Stimulated activated naive CD8-positive, alpha-beta T cell treated with anti-CD3 and anti-CD28 coated beads, Interleukin-15, Interleukin-2, amounts not matched to agents 100 U/mL and 50 U/mL, for 24 hours (primary cell): ENCODE measurements at regions not wholly inside any gene's neighbourhood (a gene's known extent, or its start where the extent isn't known, plus 50 kb on each side); places are given as distances from the start of the nearest gene placed in this dataset.

Experiments
- ATAC-seq: fragments of 150-1000 bp; cut with Tn5 transposase; one replicate; pipeline ENCODE4 v1.10.0; 2021
- DNase-seq: peaks from one replicate; pipeline ENCODE4 v3.0.0; 2021

DNA sequence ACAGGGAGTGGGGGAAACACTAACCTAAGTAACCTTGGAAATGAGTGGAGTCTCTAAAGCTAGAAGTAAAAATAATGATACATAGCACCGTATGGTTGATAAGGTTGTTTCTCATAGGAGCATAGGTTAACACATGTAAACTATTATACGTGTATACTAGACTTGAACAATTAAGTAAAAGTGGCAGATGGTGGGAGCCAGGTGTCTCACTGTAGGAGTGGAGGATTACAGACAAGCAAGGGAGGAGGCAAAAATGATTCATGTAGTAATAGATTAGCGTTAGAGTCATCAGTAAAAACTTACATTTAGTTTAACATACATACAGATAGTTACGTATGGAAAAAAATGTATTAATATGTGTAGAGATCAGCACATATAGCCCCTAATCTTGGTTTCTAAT is 138.4 kb upstream of the DSCAM start:
- no peak for ATAC-seq

DNA sequence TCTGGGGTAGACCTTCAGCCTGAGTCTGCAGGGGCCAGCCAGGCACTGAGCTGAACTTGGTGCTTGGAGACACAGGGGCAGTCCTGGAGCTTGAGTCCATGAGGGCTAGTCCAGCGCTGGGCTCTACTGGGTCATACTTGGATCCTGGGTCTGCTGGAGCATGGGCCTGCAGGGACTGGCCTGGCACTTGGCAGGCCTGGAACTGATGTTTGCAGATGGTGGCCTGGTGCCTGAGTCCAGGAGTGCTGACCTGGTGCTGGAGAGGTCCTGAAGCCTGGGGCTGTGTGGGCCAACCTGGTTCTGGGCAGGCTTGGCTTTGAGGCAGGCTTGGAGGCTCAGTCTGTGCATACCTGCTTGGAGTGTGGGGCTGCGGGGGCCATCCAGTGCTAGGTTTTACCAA is 143.4 kb upstream of the DSCAM start:
- ATAC-seq (peak; percentile 40), DNase-seq (no peak)

More for the DNA sequence above, 138.4 kb upstream of the DSCAM start:
- no peak for DNase-seq

DNA sequence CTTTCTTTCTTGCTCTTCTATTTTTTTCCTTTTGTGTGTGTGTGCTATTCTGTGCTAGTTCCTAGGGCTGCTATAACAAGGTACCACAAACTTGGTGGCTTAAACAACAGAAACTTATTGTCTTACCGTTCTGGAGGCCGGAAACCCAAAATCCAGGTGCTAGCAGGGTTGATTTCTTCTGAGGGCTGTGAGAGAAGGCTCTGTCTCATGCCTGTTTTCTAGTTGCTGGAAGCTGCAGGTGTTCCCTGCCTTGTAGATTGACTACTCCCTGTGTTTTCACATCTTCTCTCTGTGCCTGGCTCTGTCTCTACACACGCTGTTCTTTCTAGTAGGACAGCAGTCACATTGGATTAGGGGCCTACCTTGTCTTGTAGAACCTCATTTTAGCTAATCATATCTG is 150.9 kb upstream of the DSCAM start:
- ATAC-seq (no peak), DNase-seq (no peak)

DNA sequence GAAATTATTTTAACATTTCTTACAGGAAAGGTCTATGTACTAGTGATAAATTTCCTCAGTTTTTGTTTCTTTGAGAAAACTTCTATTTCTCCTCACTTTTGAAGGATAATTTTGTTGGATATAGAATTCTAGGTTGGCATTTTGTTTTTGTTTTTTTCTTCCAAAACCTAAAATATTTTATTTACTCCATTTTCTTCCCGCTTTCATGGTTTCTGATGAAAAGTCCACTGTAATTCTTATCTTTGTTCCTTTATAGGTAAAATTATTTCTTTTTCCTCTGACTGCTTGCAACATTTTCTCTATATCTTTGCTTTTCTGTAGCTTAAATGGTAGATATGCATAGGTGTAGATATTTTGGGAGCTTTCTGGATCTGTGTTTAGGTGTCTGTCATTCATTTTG is 153.9 kb upstream of the DSCAM start:
- ATAC-seq (no peak), DNase-seq (no peak)

DNA sequence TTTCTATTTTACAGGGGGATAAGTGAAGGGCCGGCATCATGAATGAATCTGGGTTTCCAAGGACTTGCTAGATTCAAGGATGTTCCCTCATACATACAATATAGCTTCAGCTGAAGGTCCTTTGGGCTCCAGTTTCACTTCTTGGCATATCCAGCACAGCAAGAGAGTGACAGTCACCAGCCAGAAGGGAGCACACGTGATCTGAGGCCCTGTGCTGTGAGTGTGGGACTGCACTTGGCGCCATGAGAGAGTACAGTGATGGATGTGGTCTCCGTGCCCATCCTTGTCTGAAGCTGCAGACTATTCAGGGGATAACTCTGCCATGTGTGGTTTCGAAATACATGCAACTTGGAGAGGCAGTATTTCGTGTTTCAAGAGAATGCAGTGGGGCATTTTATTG is 159.7 kb upstream of the DSCAM start:
- ATAC-seq (no peak), DNase-seq (no peak)

DNA sequence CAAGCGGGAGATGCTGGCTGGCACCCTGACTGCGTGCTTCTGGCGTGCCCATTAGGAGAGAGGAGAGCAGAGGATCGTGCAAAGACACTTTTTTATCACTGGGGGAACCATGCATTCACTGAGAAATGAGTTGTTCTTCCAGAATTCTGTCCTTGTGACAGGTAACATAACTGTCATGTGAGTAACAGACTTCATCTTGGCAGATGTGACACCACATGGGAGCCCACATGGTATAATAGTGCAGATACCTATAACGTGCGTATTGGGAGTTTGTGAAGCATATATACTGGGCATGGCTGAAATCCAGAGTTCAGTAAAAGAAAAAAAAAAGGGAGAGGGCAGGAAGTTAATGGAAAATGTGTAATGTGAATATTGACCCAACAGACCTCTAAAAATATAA is 159.6 kb upstream of the BACE2 start:
- ATAC-seq: no peak
- DNase-seq: no peak

DNA sequence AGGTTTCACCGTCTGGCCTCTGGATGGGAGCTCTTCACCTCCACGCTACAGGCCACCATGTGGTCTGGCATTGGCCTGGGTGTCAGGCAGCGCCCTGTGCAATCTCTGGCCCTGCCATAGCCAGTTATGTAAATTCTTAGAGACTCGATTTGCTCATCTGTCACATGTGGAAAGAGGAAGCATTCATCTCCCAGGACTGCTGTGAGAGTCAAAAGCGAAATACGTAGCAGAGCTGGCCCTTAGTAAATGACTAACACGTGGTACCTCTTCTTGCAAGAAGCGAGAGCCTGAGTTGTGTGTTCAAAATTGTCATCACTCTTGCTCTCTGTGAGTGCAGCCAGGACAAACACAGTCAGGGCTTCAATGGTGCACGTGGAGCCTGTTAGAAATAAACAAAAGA is 159.0 kb upstream of the BACE2 start:
- no peak for DNase-seq
- ATAC-seq: no peak

DNA sequence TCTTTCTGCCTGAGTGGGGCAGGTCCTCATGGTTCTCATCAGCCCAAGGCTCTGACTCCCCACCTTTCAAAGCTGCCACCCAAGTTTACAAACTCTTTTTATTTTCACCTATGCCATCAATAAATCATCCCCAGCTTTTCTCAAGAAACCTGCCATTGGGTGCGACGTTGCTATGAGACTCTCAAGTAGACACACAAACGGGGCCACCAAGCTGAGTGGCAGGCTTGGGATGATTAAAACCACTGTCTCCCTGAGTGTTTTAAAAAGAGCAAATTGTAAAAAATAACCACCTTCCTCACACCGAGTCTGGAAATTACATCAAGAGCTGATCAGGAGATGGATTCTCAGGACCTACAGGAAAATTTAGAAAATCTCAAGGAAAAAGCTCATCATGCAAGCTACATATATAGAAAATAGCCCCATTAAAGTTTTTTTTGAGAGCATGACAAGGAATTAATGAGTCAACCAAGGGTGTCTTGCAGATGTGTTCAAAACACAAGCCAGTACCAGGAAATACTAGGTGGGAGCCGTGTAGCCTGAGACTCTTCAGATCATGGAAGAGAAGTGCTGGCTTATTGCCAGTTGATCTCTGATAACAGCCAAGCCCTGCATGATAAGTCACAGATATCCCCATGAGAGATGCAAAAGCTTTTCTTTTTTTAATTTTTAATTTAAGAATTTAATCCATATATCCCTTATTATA is 158.4 kb upstream of the BACE2 start:
- ATAC-seq: no peak
- DNase-seq: no peak

DNA sequence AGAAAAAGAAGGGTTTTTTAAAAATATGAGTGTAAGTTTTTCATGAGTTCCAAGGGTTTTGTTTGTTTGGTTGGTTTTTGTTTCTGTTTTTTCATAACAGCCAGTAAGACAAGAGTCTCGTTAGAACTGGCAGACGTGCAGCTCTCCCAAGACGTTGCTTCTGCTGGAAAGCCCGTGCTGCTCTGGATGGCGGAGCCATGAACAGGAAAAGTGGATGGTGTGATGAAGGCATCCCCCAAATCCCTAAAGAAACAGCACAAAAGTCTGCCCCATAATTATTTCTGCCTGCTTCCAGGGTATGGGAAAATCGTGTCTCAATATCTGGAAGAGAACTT is 157.9 kb upstream of the BACE2 start:
- DNase-seq (no peak), ATAC-seq (no peak)

DNA sequence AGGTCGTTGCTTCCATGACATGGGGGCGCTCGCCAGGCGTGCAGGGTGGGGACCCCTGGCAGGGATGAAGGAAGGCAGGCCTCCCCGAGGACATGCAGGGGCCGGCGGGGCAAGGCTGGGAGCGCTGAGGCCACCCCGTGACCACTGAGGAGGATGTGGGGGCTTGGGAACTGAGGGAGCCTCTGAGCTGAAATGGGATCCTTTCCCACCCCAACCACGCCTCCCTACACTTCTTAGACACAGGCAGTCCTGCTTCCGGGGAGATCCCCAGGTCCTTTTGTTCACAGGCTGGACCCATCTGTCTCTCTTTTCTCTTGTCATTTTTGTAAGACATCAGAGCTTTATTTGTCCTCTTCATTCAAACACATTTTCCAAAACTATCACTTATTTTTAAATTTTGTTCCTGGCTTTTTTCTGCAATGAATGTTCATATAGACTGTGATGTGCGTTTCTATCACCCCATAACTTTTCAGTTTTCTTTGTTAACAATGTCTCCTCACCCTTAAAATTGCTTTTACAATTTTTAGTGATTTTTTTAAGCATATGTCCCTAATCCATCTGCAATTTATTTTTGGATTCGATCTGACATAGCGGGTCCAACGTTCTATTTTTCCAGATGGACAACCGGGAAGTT is 156.7 kb upstream of the BACE2 start:
- DNase-seq (no peak), ATAC-seq (no peak)

DNA sequence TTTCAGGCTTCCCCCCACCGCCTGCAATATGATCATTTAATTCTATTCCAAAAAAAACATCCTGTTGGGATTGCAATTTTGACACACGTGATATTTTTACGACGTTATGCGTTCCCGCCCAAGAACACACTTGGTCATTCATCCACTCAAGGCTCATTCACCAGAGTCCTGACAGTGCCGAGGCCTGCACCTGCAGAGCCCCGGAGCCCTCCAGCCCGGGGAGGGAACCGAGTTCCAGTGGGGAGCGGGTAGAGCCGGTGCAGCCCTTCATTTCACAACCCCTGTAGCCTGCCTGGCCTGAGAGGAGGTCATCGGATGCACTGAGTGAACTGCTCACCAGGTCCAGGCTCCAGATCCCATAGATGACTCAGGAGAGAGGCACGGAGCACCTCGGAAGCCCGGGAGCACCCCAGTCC is 156.0 kb upstream of the BACE2 start:
- ATAC-seq: no peak
- DNase-seq: no peak

DNA sequence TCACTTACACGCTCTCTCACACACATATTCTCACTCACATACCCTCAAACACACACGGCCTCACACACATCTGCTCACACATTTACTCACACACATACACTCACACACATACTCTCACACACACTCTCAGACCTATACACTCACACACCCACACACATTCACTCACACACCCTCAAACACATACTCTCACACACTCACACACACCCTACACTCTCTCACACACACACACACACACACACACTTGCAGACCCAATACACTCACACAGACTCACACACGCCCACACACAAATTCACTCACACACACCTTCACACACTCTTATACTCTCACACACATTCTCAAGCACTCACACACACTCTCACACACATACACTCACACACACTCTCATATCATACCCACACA is 155.5 kb upstream of the BACE2 start:
- no peak for ATAC-seq

DNA sequence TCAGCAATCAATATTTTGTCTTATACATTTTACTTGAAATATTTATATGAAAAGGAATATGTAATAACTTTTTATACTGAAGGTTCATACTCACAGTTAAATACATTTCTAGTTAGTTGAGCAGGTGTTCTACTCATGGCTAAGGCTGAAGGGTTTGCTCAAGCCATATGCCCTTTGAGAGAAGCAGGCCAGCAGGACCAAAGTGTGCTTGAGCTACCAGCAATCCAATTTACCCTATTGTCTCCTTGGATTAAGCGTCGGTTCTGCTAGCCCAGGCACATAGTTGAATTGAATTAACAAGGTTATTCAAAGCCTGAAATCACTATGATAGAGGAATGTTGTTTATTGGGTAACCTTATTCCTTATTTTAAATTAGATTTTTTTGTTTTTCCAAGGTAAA is 151.5 kb upstream of the BACE2 start:
- ATAC-seq (no peak), DNase-seq (no peak)

More for the DNA sequence above, 155.5 kb upstream of the BACE2 start:
- DNase-seq: no peak

DNA sequence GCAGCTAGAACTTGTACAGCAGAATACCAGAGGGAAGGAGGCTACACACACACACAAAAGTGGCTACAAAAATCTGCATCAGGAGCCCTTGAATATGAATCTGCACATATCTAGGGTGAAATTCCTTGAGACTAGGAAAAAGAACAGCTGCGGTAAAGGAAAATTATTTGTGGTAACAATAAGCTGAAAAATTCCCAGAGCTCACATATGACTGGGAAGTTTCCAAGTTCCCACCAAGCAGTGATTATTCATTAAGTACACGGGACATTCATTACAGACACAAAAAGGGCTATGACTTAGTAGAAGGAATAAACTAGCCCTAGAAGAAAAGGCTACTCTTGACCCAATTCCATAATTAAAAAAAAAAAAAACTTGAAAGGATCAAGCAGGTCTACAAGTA is 149.5 kb upstream of the BACE2 start:
- DNase-seq: no peak
- ATAC-seq: no peak

DNA sequence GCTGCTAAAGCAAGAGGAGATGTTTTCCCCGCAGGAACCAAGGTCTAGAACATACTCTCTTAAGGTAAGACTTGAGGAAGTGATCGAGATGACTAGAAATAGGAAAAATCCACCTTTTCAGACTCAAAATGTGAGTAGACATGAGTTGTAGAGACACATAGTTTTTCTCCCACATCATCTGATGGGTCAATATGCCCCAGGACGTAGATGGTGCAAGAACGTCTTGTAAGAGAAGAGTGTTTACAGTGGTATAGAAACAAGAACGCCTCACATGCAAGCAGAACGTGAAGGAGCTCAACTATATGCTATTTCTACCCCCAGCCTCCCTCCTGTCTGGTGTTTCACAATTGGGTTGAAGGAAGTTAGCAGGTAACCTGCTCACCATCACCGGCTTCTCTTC is 144.0 kb upstream of the BACE2 start:
- DNase-seq: no peak
- no peak for ATAC-seq

DNA sequence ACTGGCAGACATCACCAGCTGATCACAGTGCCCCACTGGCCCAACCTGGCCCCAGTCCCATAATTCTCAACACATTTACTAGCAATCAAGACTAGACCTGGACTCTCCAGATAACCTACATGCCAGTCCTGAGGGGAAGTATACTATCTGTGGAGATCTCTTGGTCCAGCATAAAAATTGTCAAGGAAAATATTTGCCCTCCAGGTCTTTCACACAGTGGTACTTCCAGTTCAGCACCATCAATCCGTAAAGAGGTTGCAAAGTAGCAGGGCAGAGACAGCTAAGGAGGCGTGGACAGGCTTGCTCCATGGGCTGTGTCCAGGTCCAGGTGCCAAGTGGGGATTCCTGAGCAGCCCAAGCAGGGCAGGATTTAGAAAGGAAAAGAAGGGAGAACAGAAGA is 143.6 kb upstream of the BACE2 start:
- DNase-seq (no peak), ATAC-seq (no peak)

DNA sequence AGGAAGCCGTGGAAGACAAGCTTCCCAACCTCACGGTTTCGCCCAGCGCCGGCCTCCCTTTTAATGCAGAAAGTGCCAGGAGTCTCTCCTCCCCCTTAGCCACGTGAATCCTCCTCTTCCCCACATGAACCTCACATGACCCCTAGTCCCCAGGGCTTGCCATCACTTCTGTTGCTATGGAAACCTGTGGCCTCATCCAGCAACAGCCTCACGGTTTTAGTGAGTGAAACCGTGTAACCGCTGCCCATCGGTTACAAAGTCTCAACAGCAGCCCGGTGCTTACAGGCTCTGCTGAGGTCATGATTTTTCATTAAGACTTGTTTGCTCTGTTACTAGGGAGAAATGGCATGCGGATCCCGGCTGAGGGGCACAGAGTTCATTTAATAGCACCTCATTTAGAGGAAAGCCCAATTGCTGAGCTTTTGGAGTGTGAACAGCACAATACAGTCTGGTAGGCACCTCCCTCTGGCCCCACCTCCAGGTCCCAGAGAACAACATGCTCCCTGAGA is 143.2 kb upstream of the BACE2 start:
- no peak for ATAC-seq
- no peak for DNase-seq

DNA sequence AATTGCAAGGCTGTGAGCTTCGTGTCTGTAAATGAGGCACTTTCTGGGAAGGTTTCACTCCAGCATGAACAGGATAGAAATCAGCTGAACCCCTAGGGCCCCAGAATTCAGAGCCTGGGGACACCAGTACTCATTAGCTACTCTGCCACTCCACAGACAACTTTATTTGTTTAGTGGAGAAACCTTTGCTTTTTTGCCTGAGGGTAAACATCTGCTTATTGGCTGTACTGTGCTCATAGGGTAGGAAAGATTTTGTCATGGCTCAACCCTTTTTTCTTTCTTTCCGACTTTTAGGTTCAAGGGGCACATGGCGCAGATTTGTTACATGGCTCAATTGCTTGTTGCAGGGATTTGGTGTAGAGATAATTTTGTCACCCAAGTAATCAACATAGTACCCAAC is 138.4 kb upstream of the BACE2 start:
- ATAC-seq (no peak), DNase-seq (no peak)

DNA sequence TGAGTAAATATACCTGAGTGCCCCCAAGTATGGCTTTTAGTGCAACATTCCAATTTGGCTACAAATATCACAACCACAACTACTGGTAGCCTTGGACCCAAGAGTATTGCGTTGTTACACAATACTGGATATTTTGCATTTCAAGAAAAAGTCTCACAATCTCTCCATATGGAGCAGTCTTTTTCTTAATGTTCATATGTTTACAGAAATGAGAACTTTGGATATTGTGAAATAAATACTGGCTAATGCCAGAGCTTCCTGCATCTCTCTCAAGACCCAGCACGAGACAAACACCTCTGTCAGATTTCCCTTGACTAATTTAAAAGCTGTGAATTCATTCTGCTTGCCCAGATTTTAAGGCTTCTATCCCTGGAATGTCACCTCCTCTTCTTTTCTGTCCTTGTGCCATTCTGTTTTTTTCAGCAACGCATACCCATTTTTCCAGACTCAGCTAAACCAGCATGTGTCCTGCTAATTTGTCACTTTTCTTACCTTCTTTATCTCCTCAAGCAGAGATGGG is 136.2 kb upstream of the BACE2 start:
- DNase-seq: no peak
- ATAC-seq: no peak

DNA sequence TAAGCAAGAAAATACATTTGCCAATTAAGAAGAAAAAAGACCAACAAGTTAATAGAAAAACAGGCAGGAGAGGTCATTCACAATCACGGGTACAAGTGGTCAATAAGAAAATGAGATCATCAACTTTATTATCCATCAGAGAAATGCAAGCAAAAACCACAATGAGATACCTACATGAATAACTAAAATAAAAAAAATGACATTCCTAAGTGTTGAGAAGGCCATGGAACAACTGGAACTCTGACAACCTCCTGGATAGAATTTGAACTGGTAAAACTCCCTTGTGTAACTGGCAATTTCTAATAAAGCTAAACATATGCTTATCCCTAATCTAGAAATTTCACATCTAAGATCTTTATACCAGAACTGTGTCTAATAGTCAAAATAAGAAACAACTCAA is 135.4 kb upstream of the BACE2 start:
- no peak for DNase-seq
- no peak for ATAC-seq

DNA sequence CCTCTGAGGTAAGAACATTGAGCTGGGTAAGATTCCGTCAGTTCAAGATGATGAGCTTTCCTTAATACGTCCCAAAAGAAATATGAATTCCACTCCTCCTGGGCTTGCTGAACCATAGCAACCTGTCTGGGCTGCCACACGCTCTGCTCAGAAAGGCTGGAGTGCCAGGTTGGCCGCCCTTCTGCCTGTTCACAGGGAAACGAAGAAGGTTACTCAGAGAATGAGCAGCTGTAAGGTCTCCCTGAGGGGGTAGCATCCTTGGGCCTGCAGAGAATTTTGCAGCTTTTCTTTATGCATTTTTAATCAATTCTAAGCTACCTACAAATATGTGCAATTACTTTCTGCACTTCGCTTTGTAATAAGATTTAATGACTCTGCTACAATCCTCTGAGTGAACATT is 130.7 kb upstream of the BACE2 start:
- DNase-seq: no peak
- ATAC-seq: no peak

DNA sequence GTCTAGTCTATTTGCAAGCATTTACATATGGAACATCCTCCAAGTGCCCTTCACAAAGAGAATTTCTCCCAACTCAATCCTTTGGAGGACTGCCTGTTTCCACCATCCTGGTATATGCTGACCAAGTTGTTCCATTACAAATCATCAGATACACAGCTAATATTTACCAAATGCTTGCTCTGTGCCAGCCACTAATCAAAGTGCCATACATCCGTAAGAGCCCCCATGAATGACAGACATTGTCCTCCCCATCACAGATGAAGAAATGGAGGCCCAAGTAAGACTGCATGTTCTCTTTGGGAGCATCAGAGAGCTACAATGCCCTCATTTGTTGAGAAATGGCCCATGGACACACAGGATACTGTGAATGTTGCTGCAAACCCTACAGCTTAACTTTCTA is 130.0 kb upstream of the BACE2 start:
- ATAC-seq: no peak

DNA sequence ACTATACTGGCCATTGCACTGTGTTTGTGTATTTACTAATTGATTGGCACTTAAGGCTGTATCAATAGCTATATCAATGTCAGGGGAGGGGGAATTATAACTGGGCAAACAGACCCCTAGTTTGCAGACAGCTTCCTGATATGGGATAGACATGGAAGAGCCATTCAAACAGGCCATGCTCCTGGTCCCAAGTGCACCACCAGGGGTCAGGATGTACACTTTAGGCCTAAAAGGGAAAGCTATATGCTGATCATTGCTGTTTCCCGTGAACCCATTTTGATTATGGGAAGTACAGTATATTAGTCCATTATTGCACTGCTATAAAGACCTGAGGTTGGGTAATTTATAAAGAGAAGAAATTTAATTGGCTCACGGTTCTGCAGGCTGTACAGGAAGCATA is 124.9 kb upstream of the BACE2 start:
- ATAC-seq (no peak), DNase-seq (no peak)

More for the DNA sequence above, 130.0 kb upstream of the BACE2 start:
- no peak for DNase-seq
